GM12878 (cell line): ENCODE measurements at regions not wholly inside any gene's neighbourhood (a gene's known extent, or its start where the extent isn't known, plus 50 kb on each side); places are given as distances from the start of the nearest gene placed in this dataset.

Experiments
- ESRRA ChIP-seq: IDR thresholded peaks from 2 replicates; pipeline ENCODE4 v1.6.1; 2012; ENCODE audit warnings: mild to moderate bottlenecking, low read length, improper control_type of control experiment
- TAF1 ChIP-seq: IDR thresholded peaks from 2 replicates; pipeline ENCODE4 v1.6.1; 2011; ENCODE audit warnings: mild to moderate bottlenecking, low read depth, low read length, borderline replicate concordance
- TF ChIP-seq, protein P1 (sequence below), 3 experiments: IDR thresholded peaks in 2 of 3; conservative IDR thresholded peaks in 1 of 3; 2 replicates each; pipeline ENCODE4 v1.5.1; 2011; ENCODE audit warnings: low read depth in 3 of 3, low read length in 3 of 3, mild to moderate bottlenecking in 3 of 3, control low read depth in 2 of 3, moderate library complexity in 2 of 3, inconsistent platforms in 1 of 3, mixed read lengths in 1 of 3; ENCODE audit not compliant: control insufficient read depth in 2 of 3, insufficient read depth in 1 of 3; ENCODE audit errors: extremely low read depth in 1 of 3

GRCh38 chr15:38682363-38682762, 117.7 kb upstream of the RASGRP1 start:
- TF ChIP-seq ESRRA (no peak), TAF1 (no peak)
- TF ChIP-seq, protein P1, sequence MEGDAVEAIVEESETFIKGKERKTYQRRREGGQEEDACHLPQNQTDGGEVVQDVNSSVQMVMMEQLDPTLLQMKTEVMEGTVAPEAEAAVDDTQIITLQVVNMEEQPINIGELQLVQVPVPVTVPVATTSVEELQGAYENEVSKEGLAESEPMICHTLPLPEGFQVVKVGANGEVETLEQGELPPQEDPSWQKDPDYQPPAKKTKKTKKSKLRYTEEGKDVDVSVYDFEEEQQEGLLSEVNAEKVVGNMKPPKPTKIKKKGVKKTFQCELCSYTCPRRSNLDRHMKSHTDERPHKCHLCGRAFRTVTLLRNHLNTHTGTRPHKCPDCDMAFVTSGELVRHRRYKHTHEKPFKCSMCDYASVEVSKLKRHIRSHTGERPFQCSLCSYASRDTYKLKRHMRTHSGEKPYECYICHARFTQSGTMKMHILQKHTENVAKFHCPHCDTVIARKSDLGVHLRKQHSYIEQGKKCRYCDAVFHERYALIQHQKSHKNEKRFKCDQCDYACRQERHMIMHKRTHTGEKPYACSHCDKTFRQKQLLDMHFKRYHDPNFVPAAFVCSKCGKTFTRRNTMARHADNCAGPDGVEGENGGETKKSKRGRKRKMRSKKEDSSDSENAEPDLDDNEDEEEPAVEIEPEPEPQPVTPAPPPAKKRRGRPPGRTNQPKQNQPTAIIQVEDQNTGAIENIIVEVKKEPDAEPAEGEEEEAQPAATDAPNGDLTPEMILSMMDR (IDR thresholded peaks at IDR 0.05 in 2 of 3, conservative IDR thresholded peaks at IDR 0.05 in 1 of 3; ENCODE audit: control insufficient read depth in 2 of 3, extremely low read depth in 1 of 3, insufficient read depth in 1 of 3, low read depth in 3 of 3, low read length in 3 of 3): no peak
